COLO668 (cell line): ENCODE measurements at regions not wholly inside any gene's neighbourhood (a gene's known extent, or its start where the extent isn't known, plus 50 kb on each side); places are given as distances from the start of the nearest gene placed in this dataset.

Experiments
- DNase-seq: peaks from one replicate; lab custom pipeline; 2025; ENCODE audit not compliant: unreplicated experiment; lab: John Stamatoyannopoulos, UW

GRCh38 chr4:107183155-107183774 is 147.2 kb upstream of the DKK2 start:
- DNase-seq: peak; percentile 3

- DNase-seq: no peak
Observed at GRCh38 chr4:107182347-107182746, 146.2 kb upstream of the DKK2 start.

GRCh38 chr4:107166873-107167450 is 130.8 kb upstream of the DKK2 start:
- no peak for DNase-seq

GRCh38 chr4:107166181-107166580 is 130.1 kb upstream of the DKK2 start:
- no peak for DNase-seq

- no peak for DNase-seq
Observed at GRCh38 chr4:107164962-107165475, 128.9 kb upstream of the DKK2 start.

GRCh38 chr4:107156443-107156842 is 120.3 kb upstream of the DKK2 start:
- no peak for DNase-seq

GRCh38 chr4:107155366-107155765 is 119.3 kb upstream of the DKK2 start:
- DNase-seq: no peak

- no peak for DNase-seq
Observed at GRCh38 chr4:107153956-107154355, 117.8 kb upstream of the DKK2 start.

- DNase-seq: no peak
Observed at GRCh38 chr4:107153228-107153627, 117.1 kb upstream of the DKK2 start.

GRCh38 chr4:107151173-107151572 is 115.1 kb upstream of the DKK2 start:
- DNase-seq: no peak

- DNase-seq: no peak
Observed at GRCh38 chr4:107148904-107149303, 112.8 kb upstream of the DKK2 start.

- no peak for DNase-seq
Observed at GRCh38 chr4:107147873-107148272, 111.8 kb upstream of the DKK2 start.

GRCh38 chr4:107138433-107138832 is 102.3 kb upstream of the DKK2 start:
- DNase-seq: no peak

GRCh38 chr4:107133965-107134653 is 98.0 kb upstream of the DKK2 start:
- no peak for DNase-seq

- no peak for DNase-seq
Observed at GRCh38 chr4:107131295-107131694, 95.2 kb upstream of the DKK2 start.

GRCh38 chr4:107130157-107130556 is 94.0 kb upstream of the DKK2 start:
- DNase-seq: no peak

- no peak for DNase-seq
Observed at GRCh38 chr4:107129611-107130010, 93.5 kb upstream of the DKK2 start.

- no peak for DNase-seq
Observed at GRCh38 chr4:107129076-107129475, 93.0 kb upstream of the DKK2 start.

GRCh38 chr4:107128116-107128515 is 92.0 kb upstream of the DKK2 start:
- no peak for DNase-seq

- DNase-seq: no peak
Observed at GRCh38 chr4:107125496-107125895, 89.4 kb upstream of the DKK2 start.

- DNase-seq: no peak
Observed at GRCh38 chr4:107122736-107123135, 86.6 kb upstream of the DKK2 start.

- DNase-seq: no peak
Observed at GRCh38 chr4:107120661-107121060, 84.5 kb upstream of the DKK2 start.
